K562 (cell line): ENCODE measurements at regions not wholly inside any gene's neighbourhood (a gene's known extent, or its start where the extent isn't known, plus 50 kb on each side); places are given as distances from the start of the nearest gene placed in this dataset.

ENCODE experiments used
- CTCF ChIP-seq, 3 experiments: IDR thresholded peaks in 2 of 3; conservative IDR thresholded peaks in 1 of 3; 2 replicates each; pipeline ENCODE4 v1.5.1; 2011 to 2012; ENCODE audit warnings: low read length in 3 of 3, mild to moderate bottlenecking in 3 of 3, control low read depth in 2 of 3, improper control_type of control experiment in 1 of 3, inconsistent platforms in 1 of 3, low read depth in 1 of 3, mixed read lengths in 1 of 3, moderate library complexity in 1 of 3; ENCODE audit not compliant: insufficient read depth in 2 of 3
- DDX20 ChIP-seq: fragments of 450-650 bp; IDR thresholded peaks from 2 replicates; pipeline ENCODE4 v1.6.1; 2016; ENCODE audit warnings: missing genetic modification characterization, low read depth, mild to moderate bottlenecking, missing compliant biosample characterization, moderate library complexity
- ETS1 ChIP-seq: conservative IDR thresholded peaks from 2 replicates; pipeline ENCODE4 v1.6.1; 2011; ENCODE audit warnings: low read depth, mild to moderate bottlenecking, low read length; ENCODE audit not compliant: control insufficient read depth
- EZH2 ChIP-seq: IDR thresholded peaks from 2 replicates; pipeline ENCODE4 v1.6.1; 2012; ENCODE audit warnings: low read depth, mild to moderate bottlenecking, inconsistent platforms, low read length, borderline replicate concordance
- MAX ChIP-seq: sonication (generic); formaldehyde crosslinking; IDR thresholded peaks from 2 replicates; pipeline ENCODE4 v1.9.0; 2022; ENCODE audit warnings: mild to moderate bottlenecking, missing genetic modification reagents
- RAD21 ChIP-seq, 2 experiments: fragments of 250-450 bp in 1 of 2; fragments of 450-650 bp in 1 of 2; sonication (Bioruptor Pico) in 1 of 2; formaldehyde crosslinking in 1 of 2; IDR thresholded peaks in 1 of 2; conservative IDR thresholded peaks in 1 of 2; 2 replicates each; pipeline versions ENCODE4 v1.4.0 to v1.8.0; 2020 to 2022; ENCODE audit warnings: mild to moderate bottlenecking in 2 of 2, moderate library complexity in 1 of 2
- RFX5 ChIP-seq: IDR thresholded peaks from 2 replicates; pipeline ENCODE4 v1.6.1; 2011; ENCODE audit warnings: low read depth, mild to moderate bottlenecking, improper control_type of control experiment, low read length
- YY1 ChIP-seq, 3 experiments: IDR thresholded peaks; 2 replicates each; pipeline ENCODE4 v1.6.1; 2011; ENCODE audit warnings: low read length in 2 of 3, mild to moderate bottlenecking in 2 of 3, moderate library complexity in 2 of 3, borderline replicate concordance in 1 of 3, control low read depth in 1 of 3, low read depth in 1 of 3; ENCODE audit not compliant: insufficient read depth in 3 of 3, insufficient replicate concordance in 2 of 3, control insufficient read depth in 1 of 3, insufficient read length in 1 of 3; ENCODE audit errors: extremely low read depth in 1 of 3
- ZBTB7A ChIP-seq: IDR thresholded peaks from 2 replicates; pipeline ENCODE4 v1.6.1; 2011; ENCODE audit warnings: low read depth, mild to moderate bottlenecking, low read length, moderate library complexity, borderline replicate concordance; ENCODE audit not compliant: control insufficient read depth
- ZNF239 ChIP-seq: fragments of 250-450 bp; sonication (Bioruptor Pico); IDR thresholded peaks from 2 replicates; pipeline ENCODE4 v1.4.0; 2020; ENCODE audit warnings: mild to moderate bottlenecking
- ZNF274 ChIP-seq: IDR thresholded peaks from 2 replicates; pipeline ENCODE4 v1.6.1; 2011; ENCODE audit warnings: low read depth, mild to moderate bottlenecking, low read length, moderate library complexity, borderline replicate concordance
- ZNF445 ChIP-seq: fragments of 250-450 bp; sonication (Bioruptor Pico); IDR thresholded peaks from 2 replicates; pipeline ENCODE4 v1.4.0; 2020; ENCODE audit warnings: low read depth, mild to moderate bottlenecking, moderate library complexity
- ZNF655 ChIP-seq: fragments of 250-450 bp; sonication (Bioruptor Pico); IDR thresholded peaks from 2 replicates; pipeline ENCODE4 v1.5.0; 2021

- TF ChIP-seq ZNF445 = no peak
- TF ChIP-seq RFX5 = no peak
- no peak for TF ChIP-seq CTCF (IDR thresholded peaks at IDR 0.05 in 2 of 3, conservative IDR thresholded peaks at IDR 0.05 in 1 of 3; ENCODE audit: insufficient read depth in 2 of 3, low read depth in 1 of 3, low read length in 3 of 3)
- no peak for TF ChIP-seq ZNF274
- TF ChIP-seq ETS1 = no peak
- no peak for TF ChIP-seq ZBTB7A
- TF ChIP-seq MAX (CRISPR knock-in tag) = no peak
- TF ChIP-seq ZNF239 (CRISPR knock-in tag) = no peak
- TF ChIP-seq DDX20 (tag) = no peak
- TF ChIP-seq RAD21 (CRISPR knock-in tag; conservative IDR thresholded peaks at IDR 0.05 in 1 of 2, IDR thresholded peaks at IDR 0.05 in 1 of 2) = no peak
- TF ChIP-seq ZNF655 (CRISPR knock-in tag) = no peak
- no peak for TF ChIP-seq YY1 (IDR thresholded peaks at IDR 0.05; ENCODE audit: borderline replicate concordance in 1 of 3, control insufficient read depth in 1 of 3, extremely low read depth in 1 of 3, insufficient read depth in 3 of 3, insufficient read length in 1 of 3, insufficient replicate concordance in 2 of 3, low read depth in 1 of 3, low read length in 2 of 3)
- TF ChIP-seq EZH2 = no peak
These were observed 398.6 kb downstream of the ACTR3B start for GRCh38 chr7:153158149-153158548.
